GM19238 (cell line): ENCODE measurements at regions not wholly inside any gene's neighbourhood (a gene's known extent, or its start where the extent isn't known, plus 50 kb on each side); places are given as distances from the start of the nearest gene placed in this dataset.
"Not testable (repeated sequence)": the region's sequence is repeated elsewhere in the genome, so short reads cannot be mapped to it uniquely, and the experiment has no call there.

ENCODE experiments used
- DNase-seq: peaks from one replicate; pipeline ENCODE4 v3.0.0; 2011; ENCODE audit warnings: low spot score; ENCODE audit not compliant: insufficient read length

DNA sequence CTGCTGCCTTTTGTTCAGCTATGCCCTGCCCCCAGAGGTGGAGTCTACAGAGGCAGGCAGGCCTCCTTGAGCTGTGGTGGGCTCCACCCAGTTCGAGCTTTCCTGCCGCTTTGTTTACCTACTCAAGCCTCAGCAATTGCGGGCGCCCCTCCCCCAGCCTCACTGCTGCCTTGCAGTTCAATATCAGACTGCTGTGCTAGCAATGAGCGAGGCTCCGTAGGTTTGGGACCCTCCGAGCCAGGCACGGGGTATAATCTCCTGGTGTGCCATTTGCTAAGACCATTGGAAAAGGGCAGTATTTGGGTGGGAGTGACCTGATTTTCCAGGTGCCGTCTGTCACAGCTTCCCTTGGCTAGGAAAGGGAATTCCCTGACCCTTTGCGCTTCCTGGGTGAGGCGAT is 51.9 kb downstream of the DIPK2A start:
- not testable (repeated sequence) for DNase-seq

GRCh38 chr3:144028798-144029411 is 57.3 kb downstream of the DIPK2A start:
- peak; percentile 8 for DNase-seq

- no peak for DNase-seq
These were observed 58.1 kb downstream of the DIPK2A start for GRCh38 chr3:144029769-144030168.

- DNase-seq, result no peak
These were observed 60.3 kb downstream of the DIPK2A start for GRCh38 chr3:144031938-144032337.

DNA sequence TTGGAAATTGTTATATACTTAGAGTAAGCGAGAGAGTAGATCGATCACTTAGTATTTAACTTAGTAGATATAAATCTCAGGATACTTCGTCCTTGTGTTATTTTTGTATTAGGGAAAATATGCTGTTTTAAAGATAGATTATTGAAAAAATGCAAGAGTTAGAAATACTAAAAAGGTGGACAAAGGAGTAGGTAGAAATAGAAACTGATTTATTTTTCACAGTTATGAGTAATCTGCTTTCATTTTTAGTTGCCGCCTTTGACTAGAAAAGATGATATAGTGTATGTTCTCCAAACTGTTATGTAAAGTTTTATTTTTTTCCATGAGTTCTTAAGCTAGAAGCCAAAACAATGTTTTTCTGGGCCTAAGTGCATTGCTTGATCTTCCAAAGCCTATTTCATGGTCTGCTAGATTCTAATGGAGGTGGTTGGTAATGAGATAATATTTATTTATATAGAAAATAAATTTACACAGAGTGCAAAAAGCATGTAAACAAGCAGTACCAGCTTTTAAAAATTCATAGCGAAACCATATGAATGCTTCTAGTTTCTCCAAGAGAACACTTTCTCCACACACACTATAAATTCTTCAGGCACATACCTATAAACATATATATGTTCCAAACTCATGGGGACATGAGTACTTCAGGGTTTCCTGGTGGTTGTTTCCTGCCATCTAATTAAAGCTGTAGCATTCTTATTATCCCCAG is 61.1 kb downstream of the DIPK2A start:
- no peak for DNase-seq

- DNase-seq, result no peak
These were observed 61.6 kb downstream of the DIPK2A start for GRCh38 chr3:144033240-144033589.

GRCh38 chr3:144033863-144034262 is 62.2 kb downstream of the DIPK2A start:
- no peak for DNase-seq

DNA sequence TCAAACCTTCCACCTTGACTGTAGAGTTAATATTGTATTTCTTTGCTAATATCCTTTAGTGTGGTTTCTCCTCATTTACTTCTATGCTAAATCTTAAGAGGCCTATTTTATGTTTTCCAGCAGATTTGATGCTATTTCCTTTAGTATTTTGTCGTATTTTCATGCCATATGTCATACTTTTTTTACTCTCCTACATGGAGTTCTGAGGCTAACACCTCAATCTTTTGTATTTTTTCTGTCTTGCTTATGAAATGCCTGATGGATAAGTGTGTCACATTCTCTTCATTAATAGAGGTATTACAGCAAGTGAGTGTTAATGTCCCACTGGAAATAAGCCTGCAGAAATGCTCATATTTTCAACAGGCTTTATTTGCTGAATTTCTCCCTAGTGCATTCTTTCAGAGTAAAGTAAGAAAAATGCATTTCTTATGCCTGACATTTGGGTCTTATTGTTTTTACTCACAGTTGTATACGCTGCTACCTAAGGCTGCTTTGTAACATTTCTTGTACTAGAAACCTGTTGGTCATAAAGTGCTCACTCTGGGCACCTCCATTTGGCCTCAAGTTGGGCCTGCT is 63.2 kb downstream of the DIPK2A start:
- DNase-seq, result no peak

DNA sequence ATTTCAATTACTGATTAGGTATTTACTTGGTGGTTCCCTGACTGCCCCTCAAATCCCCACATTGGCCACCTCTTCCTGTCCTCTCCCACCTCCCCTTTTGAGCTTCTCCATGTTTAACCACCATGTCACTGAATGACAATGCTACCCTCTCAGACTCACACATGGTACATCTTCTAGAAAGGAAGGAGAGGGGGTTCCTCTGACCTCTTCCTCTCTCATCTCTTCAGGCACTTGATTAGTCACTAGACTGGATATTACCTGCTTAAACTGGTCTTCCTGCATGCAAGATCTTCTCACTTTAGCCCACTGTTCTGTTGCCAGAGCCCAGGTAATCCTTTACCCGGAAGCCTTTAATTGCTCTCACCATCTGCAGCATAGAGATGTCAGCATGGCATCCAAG is 64.9 kb downstream of the DIPK2A start:
- DNase-seq, result no peak

DNA sequence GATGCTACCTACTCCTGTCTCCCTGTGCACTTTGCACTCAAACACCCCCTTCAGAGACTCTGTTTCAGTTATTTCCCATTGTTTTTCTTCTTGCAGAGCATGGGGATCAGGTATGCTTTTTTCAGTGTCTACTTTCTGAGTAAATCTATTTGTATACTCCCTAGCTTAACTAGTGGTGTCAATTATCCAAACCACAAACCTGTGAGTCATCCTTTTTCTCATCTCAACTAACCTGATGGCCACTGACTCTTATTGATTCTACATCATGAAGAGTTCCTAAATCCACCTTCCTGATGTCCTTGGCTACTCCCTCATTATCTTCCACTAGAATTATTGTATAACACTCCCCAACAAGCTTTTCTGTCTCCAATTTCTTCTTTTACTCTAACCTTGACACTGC is 68.0 kb downstream of the DIPK2A start:
- DNase-seq, result no peak

- no peak for DNase-seq
These were observed 70.4 kb downstream of the DIPK2A start for GRCh38 chr3:144041960-144042556.

GRCh38 chr3:144045766-144046165 is 74.1 kb downstream of the DIPK2A start:
- DNase-seq, result no peak

DNA sequence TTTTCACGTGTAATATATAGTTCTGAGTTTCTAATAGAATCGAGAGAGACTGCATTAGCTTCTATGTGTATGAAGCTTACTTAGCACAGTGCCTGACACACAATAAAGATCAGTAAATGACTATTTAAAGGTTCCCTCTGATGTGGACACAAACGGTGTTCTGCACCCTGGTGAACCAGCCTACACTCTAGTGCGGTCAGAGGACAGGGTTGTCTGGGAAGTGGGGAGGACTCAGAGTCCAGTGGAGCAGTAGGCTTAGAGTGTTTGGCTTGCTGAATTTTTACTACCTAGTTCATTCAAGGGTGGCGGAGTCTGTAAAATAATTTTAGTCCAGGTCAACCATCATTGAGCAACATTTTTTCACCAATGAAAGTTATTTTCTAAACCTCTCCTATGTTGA is 77.8 kb downstream of the DIPK2A start:
- no peak for DNase-seq

GRCh38 chr3:144051211-144051610 is 79.6 kb downstream of the DIPK2A start:
- no peak for DNase-seq

- DNase-seq, result no peak
These were observed 80.7 kb downstream of the DIPK2A start for GRCh38 chr3:144052275-144052674.

DNA sequence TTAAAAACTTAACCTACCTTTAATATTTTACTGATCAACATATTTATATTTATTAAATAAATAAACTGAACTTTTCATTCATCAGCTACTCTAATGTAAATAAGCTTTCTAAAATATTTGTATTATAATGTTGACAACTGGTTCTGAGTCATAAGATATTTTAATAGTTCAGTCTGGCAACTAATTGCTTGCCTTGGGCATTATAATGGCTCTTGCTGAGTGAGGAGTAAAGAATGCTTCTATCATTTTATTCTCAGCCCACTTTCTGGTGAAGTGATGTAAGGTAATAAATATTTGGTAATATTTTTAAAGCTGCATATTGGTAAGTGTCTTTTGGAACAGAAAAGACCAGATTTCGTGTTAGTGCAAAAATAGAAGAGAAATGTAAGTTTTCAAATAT is 81.5 kb downstream of the DIPK2A start:
- no peak for DNase-seq

- DNase-seq, result no peak
These were observed 83.1 kb downstream of the DIPK2A start for GRCh38 chr3:144054766-144055165.

DNA sequence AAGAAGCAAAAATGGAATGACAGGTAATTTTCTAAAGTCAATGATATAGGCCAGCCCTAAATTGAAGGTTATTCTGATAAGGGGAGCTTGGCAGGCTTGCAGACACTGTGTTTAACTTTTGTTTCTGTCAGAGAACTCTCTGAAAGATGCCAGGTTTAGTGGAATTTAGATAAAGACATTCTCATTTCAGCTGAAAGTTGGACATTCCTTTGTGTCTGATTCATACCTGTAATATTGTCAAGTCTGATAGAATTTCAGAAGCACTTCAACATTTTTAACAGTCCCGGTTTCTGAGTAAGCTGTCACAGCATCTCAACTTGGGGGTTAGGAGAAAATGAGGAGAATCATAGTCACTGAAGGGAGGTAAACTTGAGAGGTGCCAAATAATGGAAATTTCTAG is 84.0 kb downstream of the DIPK2A start:
- DNase-seq, result no peak

DNA sequence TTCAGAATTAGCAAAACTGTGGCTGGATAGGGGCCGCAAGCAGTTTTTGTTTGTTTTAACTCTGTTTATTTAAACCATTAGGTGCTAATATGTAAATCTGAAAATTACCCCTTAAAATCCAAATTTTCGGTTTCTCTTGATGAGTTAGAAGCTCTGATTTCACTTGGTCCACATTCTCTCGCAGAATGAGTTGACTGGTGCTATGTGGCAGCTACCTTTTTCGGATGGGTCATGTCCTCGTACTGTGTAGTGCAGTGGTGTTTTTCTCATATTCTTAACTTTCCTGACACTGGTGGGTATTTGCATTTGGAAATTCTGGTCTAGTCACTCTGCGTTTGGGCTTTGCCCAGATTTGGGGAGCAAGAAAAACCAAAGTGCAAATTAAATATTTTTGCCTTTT is 87.1 kb downstream of the DIPK2A start:
- DNase-seq, result no peak

GRCh38 chr3:144059481-144059880 is 87.9 kb downstream of the DIPK2A start:
- DNase-seq, result no peak

GRCh38 chr3:144060881-144061280 is 89.3 kb downstream of the DIPK2A start:
- no peak for DNase-seq

GRCh38 chr3:144063306-144063705 is 91.7 kb downstream of the DIPK2A start:
- DNase-seq, result no peak

- DNase-seq, result no peak
These were observed 95.4 kb downstream of the DIPK2A start for GRCh38 chr3:144067059-144067458.
